ENCODE measurements at regions not wholly inside any gene's neighbourhood (a gene's known extent, or its start where the extent isn't known, plus 50 kb on each side); places are given as distances from the start of the nearest gene placed in this dataset.

GRCh38 chr6:153780011-153780410 lies 259.0 kb upstream of the OPRM1 start:
- no peak for DNase-seq

DNA sequence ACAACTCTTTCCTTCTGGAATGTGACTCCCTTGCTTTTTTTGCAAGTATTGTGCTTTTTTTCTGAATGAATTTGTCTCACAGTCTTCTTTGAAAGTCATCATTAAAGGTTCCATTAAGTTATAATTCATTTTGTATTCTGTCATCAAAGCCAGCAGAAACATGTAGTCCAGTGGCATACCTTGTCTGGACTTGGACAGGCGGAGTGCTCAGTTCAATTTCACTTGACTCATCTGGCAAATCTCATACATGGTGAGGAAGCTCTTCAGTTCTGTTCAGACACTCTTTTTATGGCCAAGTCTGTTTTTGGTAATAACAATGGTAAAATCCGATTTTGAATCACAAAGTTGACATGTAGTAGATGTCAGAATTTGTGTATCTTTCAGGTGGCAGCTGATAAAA lies 260.8 kb upstream of the OPRM1 start:
- DNase-seq, result no peak

- DNase-seq, result no peak
Observed at GRCh38 chr6:153771577-153771976, 267.5 kb upstream of the OPRM1 start.

DNA sequence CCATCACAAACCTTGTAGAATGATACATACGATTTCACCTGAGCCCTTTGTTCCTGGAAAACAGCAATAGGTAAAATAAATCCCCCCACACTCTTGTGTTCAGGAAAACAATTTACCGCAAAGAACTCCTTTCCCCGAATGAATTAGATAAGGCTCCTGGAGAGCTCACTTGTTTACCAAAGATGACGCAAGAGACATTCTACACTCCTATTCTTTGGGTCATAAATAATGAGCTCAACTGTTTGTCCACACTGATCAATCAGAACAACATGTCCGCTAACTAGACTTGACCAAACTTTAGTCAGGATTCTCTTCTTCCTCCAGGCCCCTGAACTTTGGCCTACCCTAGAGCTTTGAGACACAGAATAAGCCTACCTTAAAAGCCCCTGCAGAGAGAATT lies 271.9 kb upstream of the OPRM1 start:
- no peak for DNase-seq

DNA sequence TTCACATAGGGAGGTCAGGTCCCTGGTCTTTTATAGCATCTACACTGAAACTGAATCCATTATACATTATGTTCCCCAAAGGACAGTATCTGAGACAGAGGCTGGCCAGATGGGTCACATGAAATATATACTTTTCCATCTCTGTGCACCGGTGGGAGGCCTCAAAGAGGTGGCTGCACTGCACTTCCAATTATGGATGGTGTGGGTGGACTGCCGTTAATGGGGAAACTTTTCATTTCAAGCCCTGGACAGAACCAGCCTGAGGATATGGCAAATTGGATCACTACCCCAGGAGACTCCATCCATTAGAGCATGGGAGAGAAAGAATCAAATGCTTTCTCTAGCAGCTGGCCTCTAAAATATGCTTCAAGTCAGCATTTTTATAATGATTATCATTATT lies 280.5 kb upstream of the OPRM1 start:
- DNase-seq, result no peak

- DNase-seq, result no peak
Observed at GRCh38 chr6:153735761-153736160, 303.3 kb upstream of the OPRM1 start.

DNA sequence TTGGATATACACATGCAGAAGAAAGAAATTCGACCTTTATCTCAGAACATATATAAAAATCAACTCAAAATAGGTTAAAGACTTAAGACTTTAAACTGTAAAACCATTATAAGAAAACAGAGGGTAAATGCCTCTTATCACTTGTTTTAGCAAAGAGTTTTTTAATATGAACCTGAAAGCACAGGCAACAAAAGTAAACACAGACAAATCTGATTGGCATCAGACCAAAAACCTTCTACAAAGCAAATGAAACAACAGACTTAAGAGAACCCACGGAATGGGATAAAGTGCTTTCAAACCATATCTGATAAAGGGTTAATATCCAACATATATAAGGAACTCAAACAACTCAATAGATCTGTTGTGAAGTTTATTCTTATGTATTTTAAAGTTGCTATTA lies 309.9 kb upstream of the OPRM1 start:
- DNase-seq, result no peak

DNA sequence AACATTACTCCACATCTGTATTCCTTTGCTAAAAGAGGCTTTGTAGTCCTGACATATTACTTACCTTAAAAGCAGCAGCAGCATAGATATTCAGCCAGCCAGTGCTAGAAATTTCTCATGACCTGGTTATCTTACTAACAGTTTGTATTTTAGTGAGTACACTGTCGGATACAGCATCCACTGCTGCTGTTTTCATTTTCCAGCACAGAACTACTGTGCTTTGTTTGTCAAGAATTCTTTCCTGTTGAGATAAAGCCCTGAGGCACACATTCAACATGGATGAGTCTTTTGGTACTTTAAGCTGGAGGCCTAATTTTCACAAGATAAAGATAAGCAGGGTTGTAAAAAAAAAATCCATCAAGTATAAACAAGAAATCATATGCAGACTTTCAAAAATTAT lies 311.2 kb upstream of the OPRM1 start:
- DNase-seq, result no peak

GRCh38 chr6:153725456-153725855 lies 313.6 kb upstream of the OPRM1 start:
- no peak for DNase-seq

DNA sequence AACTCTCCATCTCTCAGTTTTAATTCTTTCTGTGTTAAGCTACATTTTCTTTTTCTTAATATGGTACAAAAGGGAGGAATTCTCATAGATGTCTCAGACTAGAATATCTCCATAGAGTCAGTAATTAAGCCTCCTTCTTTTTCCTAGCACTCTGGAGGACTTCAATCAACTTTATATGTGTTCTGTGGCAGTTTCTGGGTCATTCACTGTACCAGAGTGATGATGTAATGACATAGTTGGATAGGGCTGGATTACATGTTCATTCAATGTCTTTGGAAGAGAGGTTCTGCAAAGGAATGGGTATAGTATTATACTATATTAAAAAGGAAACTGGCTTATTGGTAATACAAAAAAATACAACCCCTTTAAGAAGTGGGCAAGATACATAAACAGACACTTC lies 318.3 kb upstream of the OPRM1 start:
- DNase-seq, result no peak

DNA sequence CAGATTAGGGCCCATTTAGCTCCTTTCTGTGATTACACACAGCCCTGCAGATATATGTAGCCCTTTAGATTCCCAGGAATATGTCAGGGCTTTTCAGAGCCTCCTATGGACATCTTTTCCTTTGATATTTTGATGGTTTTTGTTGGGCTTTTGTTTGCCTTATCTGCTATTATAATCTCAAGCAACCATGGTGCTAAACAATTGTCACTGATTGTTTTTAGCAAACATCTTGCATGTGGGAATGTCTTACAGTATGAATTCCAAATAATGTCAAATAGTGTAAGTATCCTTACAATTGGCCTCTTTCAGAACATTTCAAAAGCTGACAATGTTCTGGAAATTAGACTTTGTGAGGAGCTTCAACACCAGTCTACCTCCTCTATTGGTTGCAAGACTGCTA lies 333.6 kb upstream of the OPRM1 start:
- DNase-seq, result no peak

- DNase-seq, result no peak
Observed at GRCh38 chr6:153702671-153703070, 336.4 kb upstream of the OPRM1 start.

DNA sequence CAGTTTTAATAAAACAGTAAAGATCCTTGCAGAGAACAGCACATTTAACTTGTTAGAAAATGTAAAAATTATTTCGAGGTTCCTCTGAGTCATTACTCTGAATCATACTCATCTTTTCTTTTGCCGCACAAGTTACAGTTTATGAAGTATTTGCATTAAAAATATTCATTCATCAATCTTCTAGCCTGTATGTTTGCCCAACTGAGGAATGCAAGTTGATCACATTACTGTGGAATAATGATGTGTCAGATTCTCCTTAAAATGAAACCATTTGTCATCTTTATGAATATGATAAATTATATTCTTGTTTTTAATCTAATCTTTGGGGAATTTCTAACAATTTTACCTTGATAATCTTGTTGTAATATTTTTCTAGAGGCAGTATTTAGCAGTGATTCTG lies 340.4 kb upstream of the OPRM1 start:
- DNase-seq, result no peak

DNA sequence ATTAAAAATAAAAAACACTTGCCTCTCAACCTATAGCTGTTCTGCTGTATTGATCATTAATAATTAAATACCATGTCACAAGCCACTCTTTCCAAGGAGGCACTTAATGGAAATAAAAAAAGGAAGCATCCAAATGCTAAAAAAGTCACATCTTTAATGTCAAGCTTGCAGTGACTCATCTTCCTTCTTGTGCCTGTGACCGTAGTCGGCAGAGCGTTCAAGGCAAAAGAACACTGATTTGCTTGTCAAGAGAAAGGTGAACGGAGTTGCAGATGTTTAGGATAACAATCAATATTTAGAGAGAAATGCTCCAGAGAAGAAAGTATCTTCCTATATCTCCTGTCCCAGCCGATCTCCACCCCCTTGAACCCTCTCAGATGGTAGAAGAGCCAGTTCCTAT lies 341.0 kb upstream of the OPRM1 start:
- DNase-seq, result no peak

- no peak for DNase-seq
Observed at GRCh38 chr6:153677522-153677921, 361.5 kb upstream of the OPRM1 start.

- DNase-seq, result no peak
Observed at GRCh38 chr6:153673750-153674149, 365.3 kb upstream of the OPRM1 start.

DNA sequence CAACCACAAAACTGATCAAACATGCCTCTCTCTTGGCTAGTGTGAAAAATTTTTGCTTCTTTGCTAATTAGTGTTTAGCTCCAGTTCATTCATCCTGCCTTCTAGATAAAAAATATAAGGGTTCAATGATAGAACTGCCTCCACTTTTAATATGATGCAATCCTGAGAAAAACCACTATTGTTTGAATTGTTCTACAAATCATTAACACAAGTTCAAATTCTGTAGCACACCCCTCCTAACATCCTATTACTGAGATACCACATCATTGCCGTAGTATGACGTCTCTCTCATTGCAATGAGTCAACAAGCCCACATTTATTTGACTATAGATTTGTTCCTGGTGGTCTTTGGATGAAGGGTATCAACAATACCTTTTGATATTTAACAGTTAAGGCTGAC lies 365.8 kb upstream of the OPRM1 start:
- DNase-seq, result no peak

DNA sequence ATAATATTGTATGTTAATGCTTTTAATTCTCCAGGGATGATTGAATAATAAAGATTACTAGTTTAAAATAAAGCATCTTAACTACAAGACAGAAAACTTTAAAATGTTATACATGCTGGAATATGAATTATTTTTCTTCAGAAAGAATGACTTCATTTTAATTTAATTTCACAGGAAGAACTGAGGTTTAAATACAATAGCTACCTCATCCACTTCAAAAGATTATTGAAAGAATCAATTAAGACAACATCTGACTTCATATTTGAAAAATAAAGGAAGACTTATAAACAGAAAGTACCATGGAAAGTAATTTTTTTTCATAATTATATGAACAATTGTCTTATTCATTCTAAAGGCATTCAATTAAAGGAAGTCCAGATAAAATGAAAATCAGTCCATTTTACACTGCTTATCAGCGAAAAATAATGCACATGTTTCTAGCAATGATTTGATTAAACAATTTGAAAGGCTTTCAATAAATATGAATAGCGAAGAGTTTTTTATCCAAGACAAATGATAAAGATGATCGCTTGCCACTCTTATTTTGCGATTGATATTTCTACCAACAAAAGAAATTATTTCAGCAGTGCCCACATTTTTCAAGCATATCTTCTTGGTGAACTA lies 368.5 kb upstream of the OPRM1 start:
- DNase-seq, result no peak

DNA sequence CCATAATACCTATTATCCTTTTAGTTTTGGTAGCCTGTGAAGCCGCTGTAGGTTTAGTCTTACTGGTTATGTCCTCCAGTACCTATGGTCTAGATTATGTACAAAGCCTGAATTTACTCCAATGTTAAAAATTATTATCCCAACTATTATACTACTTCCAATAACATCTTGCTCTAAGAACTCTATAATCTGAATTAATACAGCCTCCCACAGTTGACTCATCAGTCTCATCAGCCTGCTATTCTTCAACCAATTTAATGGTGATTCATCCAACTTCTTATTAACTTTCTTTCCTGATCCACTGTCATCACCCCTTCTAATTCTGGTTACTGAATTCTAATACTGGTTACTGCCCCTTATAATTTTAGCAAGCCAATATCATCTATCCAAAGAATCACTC lies 370.3 kb upstream of the OPRM1 start:
- no peak for DNase-seq

GRCh38 chr6:153662982-153663381 lies 376.1 kb upstream of the OPRM1 start:
- DNase-seq, result no peak

- no peak for DNase-seq
Observed at GRCh38 chr6:153645326-153645725, 393.7 kb upstream of the OPRM1 start.

DNA sequence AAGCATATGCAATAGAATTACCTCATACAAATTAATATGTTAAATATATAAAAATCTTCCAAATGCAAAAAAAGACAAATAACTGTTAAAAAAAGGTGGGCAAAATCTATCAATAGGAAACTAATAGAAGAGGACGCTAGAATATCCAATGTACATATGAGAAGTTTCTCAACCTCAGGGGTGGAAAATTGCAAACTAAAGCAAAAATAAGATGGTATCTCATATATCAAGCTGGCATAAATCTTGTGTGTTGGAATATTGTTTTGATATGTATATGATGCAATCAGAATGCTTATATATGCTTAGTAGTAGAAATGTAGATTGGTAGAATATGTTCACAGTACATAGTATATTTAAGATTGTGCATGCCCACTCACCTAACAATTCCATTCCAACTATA lies 395.0 kb upstream of the OPRM1 start:
- no peak for DNase-seq

DNA sequence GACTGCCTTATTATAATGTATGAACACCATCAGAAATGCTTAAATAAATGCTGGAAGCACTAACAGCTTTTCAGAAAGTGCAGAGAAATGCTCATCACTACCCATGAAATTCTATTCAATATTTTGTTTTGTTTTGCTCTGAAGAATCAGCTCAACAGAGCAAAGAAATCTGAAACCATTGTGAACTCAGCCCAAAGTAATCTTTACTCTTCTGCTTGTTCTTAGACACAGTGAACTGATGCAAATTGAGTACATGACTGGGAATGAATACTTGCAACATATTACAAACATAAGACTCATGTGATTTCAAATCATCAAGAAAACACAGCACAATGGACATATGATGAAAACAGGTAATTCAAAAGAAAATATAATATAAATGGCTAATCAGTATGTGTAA lies 404.6 kb upstream of the OPRM1 start:
- DNase-seq, result no peak

DNA sequence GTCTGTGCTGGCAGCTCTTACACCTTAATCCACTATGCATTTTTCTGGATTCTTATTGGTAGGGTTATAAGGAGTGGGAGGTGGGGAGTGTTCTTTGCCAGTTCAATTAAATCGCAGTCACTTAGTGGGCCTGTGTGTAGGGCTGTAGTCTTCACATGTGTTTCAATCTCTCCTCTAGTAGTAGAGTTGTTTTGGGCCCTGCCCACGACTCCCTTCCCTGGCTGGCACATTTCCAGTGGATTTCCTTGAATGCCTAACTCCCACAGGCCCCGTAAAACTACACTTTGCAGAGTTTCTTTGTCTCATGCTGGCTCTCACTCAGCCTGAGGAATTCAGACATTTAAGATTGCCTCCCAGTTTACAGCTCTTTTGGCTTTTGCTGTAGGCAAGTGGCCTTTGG lies 414.0 kb upstream of the OPRM1 start:
- no peak for DNase-seq

- DNase-seq, result no peak
Observed at GRCh38 chr6:153624528-153624927, 414.5 kb upstream of the OPRM1 start.

DNA sequence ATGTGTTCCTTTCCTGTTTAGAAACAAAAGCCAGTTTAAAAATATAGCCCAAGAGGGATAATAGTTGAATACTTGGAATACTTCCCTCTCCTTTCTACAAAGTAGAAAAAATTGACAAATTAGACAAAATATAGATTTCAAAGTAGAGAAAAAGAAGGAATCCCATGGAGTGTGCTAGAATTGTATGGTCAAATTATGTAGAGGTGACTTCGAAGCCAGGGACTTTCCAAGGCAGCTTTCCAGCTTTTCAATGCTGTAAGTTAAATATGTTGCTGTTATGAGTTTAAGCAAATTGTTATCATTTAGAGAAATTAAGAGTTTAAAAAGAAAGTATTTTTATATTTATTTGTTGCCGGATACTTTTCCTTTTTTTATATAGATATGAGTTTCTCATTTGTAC lies 415.5 kb upstream of the OPRM1 start:
- DNase-seq, result no peak
